ENCODE measurements at regions not wholly inside any gene's neighbourhood (a gene's known extent, or its start where the extent isn't known, plus 50 kb on each side); places are given as distances from the start of the nearest gene placed in this dataset.

DNA sequence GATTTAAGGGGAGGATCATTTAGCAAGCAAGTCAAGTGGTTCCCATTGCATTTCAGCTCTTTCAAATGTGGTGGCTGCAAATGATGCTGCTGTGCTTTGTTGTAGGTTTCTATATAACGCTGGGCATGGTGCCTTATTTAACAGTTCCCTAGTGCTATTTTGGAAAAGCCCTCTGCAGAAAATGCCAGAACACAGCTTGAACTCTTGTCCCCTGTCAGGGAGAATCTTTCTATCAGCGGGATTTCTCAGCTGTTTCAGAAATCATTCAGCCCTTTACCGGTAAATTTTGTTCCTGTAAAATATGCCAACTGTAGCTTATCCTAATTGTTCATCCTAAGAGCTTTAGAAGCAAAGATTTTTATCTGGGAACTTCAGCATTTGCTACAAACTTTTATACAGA, 77.8 kb upstream of the DTNA start:
- no peaks in the 10 kb centered on the region for H3K9me3 ChIP-seq (ENCODE audit: low read depth)
- H3K27ac ChIP-seq = no peak overlapping the region
- no peak for TF ChIP-seq EZH2 (IDR thresholded peaks at IDR 0.05; ENCODE audit: insufficient read depth, poor library complexity, severe bottlenecking)
- TF ChIP-seq EZH2phosphoT487 (IDR thresholded peaks at IDR 0.05; ENCODE audit: insufficient read depth, low read depth) = no peak
- in situ Hi-C loops (cut with MboI) = no loop called here
- H3F3A ChIP-seq (ENCODE audit: insufficient read depth) = no peaks in the 10 kb centered on the region
- no peak overlapping the region for H3K4me3 ChIP-seq
- DNase-seq = no peak
- no peaks in the 10 kb centered on the region for H3K36me3 ChIP-seq (ENCODE audit: low read depth)
- no peak overlapping the region for H2AFZ ChIP-seq
- H3K4me1 ChIP-seq (ENCODE audit: insufficient read depth) = no peaks in the 10 kb centered on the region
- no peak overlapping the region for H3K4me2 ChIP-seq (ENCODE audit: unreplicated experiment)
- 69 to 72% methylated on average over 3 of the region's 3 CpGs for WGBS, 2 experiments (ENCODE audit: low coverage in 1 of 2, low lambda C conversion rate in 2 of 2, missing lambda C conversion rate in 2 of 2)
- H4K20me1 ChIP-seq (ENCODE audit: insufficient read depth) = no peaks in the 10 kb centered on the region
- H3K9me2 ChIP-seq (ENCODE audit: insufficient read depth) = no peaks in the 10 kb centered on the region
- no peaks in the 10 kb centered on the region for H3K79me2 ChIP-seq (ENCODE audit: insufficient read depth)
- no peak overlapping the region for H3K9ac ChIP-seq
- H3K27me3 ChIP-seq (replicated peaks; ENCODE audit: insufficient read depth) = no peaks in the 10 kb centered on the region

DNA sequence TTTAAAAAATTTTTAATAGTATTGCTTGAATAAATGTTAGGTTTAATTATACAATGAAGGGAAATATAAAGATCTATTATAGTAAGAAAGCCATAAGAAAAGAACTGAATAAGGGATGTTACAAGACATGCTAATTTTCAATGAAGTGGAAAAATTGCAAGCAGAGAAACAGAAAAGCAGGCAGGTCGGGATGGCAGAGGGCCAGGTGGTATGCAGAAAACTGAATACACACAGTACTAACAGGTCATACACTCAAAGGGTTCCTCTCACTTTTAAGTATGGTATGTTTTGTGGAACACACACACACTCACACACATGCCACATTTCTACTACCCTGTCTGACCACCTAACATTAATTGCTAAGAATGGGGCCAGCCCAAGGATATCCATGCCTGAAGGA, 76.7 kb upstream of the DTNA start:
- Histone ChIP-seq H3K4me1 (ENCODE audit: insufficient read depth) (no peaks in the 10 kb centered on the region), H3K27me3 (replicated peaks; ENCODE audit: insufficient read depth) (no peaks in the 10 kb centered on the region), H3F3A (ENCODE audit: insufficient read depth) (no peaks in the 10 kb centered on the region), H3K79me2 (ENCODE audit: insufficient read depth) (no peaks in the 10 kb centered on the region), H3K36me3 (ENCODE audit: low read depth) (no peaks in the 10 kb centered on the region), H3K9me2 (ENCODE audit: insufficient read depth) (no peaks in the 10 kb centered on the region), H3K27ac (no peak overlapping the region), H3K4me2 (ENCODE audit: unreplicated experiment) (no peak overlapping the region), H3K4me3 (no peak overlapping the region), H4K20me1 (ENCODE audit: insufficient read depth) (no peaks in the 10 kb centered on the region), H2AFZ (no peak overlapping the region), H3K9me3 (ENCODE audit: low read depth) (no peaks in the 10 kb centered on the region), H3K9ac (no peak overlapping the region)
- in situ Hi-C loops (cut with MboI) = no loop called here
- TF ChIP-seq EZH2phosphoT487 (IDR thresholded peaks at IDR 0.05; ENCODE audit: insufficient read depth, low read depth) (no peak), EZH2 (IDR thresholded peaks at IDR 0.05; ENCODE audit: insufficient read depth, poor library complexity, severe bottlenecking) (no peak)
- DNase-seq = no peak
- 86 to 96% methylated on average over 1 of the region's 1 CpG for WGBS, 2 experiments (ENCODE audit: low coverage in 1 of 2, low lambda C conversion rate in 2 of 2, missing lambda C conversion rate in 2 of 2)

DNA sequence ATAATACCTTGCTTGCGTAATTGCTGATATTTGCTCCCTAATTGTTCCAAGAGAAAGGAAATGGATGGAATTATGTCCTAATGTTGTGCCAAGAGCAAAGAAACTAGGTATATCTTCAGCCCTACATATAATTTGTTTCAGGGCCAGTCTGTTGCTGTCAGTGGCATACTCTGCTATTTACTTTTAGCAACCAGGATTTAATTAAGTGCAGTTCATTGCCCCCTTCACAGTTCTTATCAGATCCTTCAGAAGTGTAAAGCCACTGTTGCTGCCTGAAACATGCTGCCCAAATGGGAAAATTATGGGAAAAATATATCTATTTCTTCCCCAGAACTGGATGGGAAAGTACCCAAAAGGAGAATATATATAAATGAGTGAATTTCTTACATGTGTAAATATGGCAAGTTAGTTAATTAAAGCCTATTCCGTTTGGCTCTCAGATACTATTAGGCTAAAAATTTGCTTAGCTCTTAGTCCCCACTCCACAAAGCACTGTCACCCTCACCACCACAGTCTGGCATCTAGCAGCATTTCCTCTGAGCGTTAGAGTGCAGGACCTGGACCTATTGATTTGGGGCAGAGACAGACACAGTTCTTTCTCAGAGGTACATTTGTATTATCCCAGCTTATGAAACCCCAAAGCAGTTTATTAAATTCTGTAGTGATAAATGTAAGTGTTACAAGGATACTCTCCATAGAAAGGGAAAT, 72.8 kb upstream of the DTNA start:
- no peak overlapping the region for H3K4me3 ChIP-seq
- H4K20me1 ChIP-seq (ENCODE audit: insufficient read depth) = no peaks in the 10 kb centered on the region
- no peak for DNase-seq
- no peak overlapping the region for H2AFZ ChIP-seq
- H3K27ac ChIP-seq = no peak overlapping the region
- no peaks in the 10 kb centered on the region for H3K27me3 ChIP-seq (replicated peaks; ENCODE audit: insufficient read depth)
- H3K79me2 ChIP-seq (ENCODE audit: insufficient read depth) = no peaks in the 10 kb centered on the region
- no peak for TF ChIP-seq EZH2phosphoT487 (IDR thresholded peaks at IDR 0.05; ENCODE audit: insufficient read depth, low read depth)
- TF ChIP-seq EZH2 (IDR thresholded peaks at IDR 0.05; ENCODE audit: insufficient read depth, poor library complexity, severe bottlenecking) = no peak
- WGBS, 2 experiments (ENCODE audit: low coverage in 1 of 2, low lambda C conversion rate in 2 of 2, missing lambda C conversion rate in 2 of 2) = 70 to 73% methylated on average over 3 of the region's 3 CpGs
- H3K9me3 ChIP-seq (ENCODE audit: low read depth) = no peaks in the 10 kb centered on the region
- in situ Hi-C loops (cut with MboI) = no loop called here
- no peaks in the 10 kb centered on the region for H3F3A ChIP-seq (ENCODE audit: insufficient read depth)
- no peak overlapping the region for H3K4me2 ChIP-seq (ENCODE audit: unreplicated experiment)
- H3K9me2 ChIP-seq (ENCODE audit: insufficient read depth) = no peaks in the 10 kb centered on the region
- no peaks in the 10 kb centered on the region for H3K4me1 ChIP-seq (ENCODE audit: insufficient read depth)
- no peaks in the 10 kb centered on the region for H3K36me3 ChIP-seq (ENCODE audit: low read depth)
- H3K9ac ChIP-seq = no peak overlapping the region

DNA sequence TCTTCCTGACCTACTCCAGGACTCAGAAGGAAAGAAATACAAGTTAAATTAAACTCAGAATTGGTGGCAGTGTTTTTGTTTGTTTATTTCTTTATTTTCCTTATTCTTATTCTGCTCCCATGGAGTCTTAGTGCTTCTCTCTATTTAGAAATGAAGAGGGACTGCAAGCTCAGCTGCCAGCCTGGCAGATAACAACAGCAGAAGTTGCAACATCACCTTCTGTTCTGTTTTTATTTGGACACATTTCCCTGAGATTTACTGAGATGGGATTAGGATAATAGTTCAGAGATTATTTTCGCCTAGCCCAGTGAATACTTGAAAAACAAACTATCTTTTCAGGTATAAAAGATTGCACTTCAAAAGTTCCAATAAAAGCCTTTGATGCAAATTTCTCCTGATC, 70.4 kb upstream of the DTNA start:
- TF ChIP-seq EZH2phosphoT487 (IDR thresholded peaks at IDR 0.05; ENCODE audit: insufficient read depth, low read depth) (no peak), EZH2 (IDR thresholded peaks at IDR 0.05; ENCODE audit: insufficient read depth, poor library complexity, severe bottlenecking) (no peak)

More for the DNA sequence above, 70.4 kb upstream of the DTNA start:
- no peaks in the 10 kb centered on the region for H3K27me3 ChIP-seq (replicated peaks; ENCODE audit: insufficient read depth)
- no peaks in the 10 kb centered on the region for H3K9me2 ChIP-seq (ENCODE audit: insufficient read depth)
- H3K36me3 ChIP-seq (ENCODE audit: low read depth) = no peaks in the 10 kb centered on the region
- no peak overlapping the region for H3K27ac ChIP-seq
- H3K9ac ChIP-seq = no peak overlapping the region
- H3K4me2 ChIP-seq (ENCODE audit: unreplicated experiment) = no peak overlapping the region
- no peaks in the 10 kb centered on the region for H4K20me1 ChIP-seq (ENCODE audit: insufficient read depth)
- H3K4me1 ChIP-seq (ENCODE audit: insufficient read depth) = no peaks in the 10 kb centered on the region
- WGBS, 2 experiments (ENCODE audit: low coverage in 1 of 2, low lambda C conversion rate in 2 of 2, missing lambda C conversion rate in 2 of 2) = 38 to 46% methylated on average over 1 of the region's 1 CpG
- no peaks in the 10 kb centered on the region for H3K9me3 ChIP-seq (ENCODE audit: low read depth)
- in situ Hi-C loops (cut with MboI) = no loop called here
- peak; percentile 17 for DNase-seq
- no peaks in the 10 kb centered on the region for H3F3A ChIP-seq (ENCODE audit: insufficient read depth)
- H3K4me3 ChIP-seq = no peak overlapping the region
- no peaks in the 10 kb centered on the region for H3K79me2 ChIP-seq (ENCODE audit: insufficient read depth)
- H2AFZ ChIP-seq = no peak overlapping the region
